ENCODE measurements at regions not wholly inside any gene's neighbourhood (a gene's known extent, or its start where the extent isn't known, plus 50 kb on each side); places are given as distances from the start of the nearest gene placed in this dataset.

- Histone ChIP-seq H3K27ac (no peak overlapping the region), H3K4me1 (ENCODE audit: low read depth) (no peaks in the 10 kb centered on the region), H3K4me3 (no peak overlapping the region), H3K36me3 (no peaks in the 10 kb centered on the region), H3K27me3 (peaks cover 5% of the 10 kb centered on the region), H3K9me3 (ENCODE audit: low read depth) (no peaks in the 10 kb centered on the region)
- no peak for TF ChIP-seq CTCF (IDR thresholded peaks at IDR 0.05; ENCODE audit: low read depth, low read length)
- DNase-seq (ENCODE audit: low read depth in 1 of 2, low spot score in 1 of 2) = no peak
Observed at GRCh38 chr1:38686167-38686926, 173.2 kb downstream of the RRAGC start.

- H3K4me3 ChIP-seq = no peak overlapping the region
- H3K27ac ChIP-seq = no peak overlapping the region
- DNase-seq (ENCODE audit: low read depth in 1 of 2, low spot score in 1 of 2) = no peak
- no peaks in the 10 kb centered on the region for H3K36me3 ChIP-seq
- TF ChIP-seq CTCF (IDR thresholded peaks at IDR 0.05; ENCODE audit: low read depth, low read length) = no peak
- no peaks in the 10 kb centered on the region for H3K4me1 ChIP-seq (ENCODE audit: low read depth)
- peaks cover 5% of the 10 kb centered on the region for H3K27me3 ChIP-seq
- H3K9me3 ChIP-seq (ENCODE audit: low read depth) = no peaks in the 10 kb centered on the region
Observed at GRCh38 chr1:38685388-38685787, 174.2 kb downstream of the RRAGC start.

- Histone ChIP-seq H3K9me3 (ENCODE audit: low read depth) (no peaks in the 10 kb centered on the region), H3K36me3 (no peaks in the 10 kb centered on the region), H3K27me3 (no peaks in the 10 kb centered on the region), H3K27ac (no peak overlapping the region), H3K4me1 (ENCODE audit: low read depth) (no peaks in the 10 kb centered on the region), H3K4me3 (no peak overlapping the region)
- peak; percentile 19 to 70 for DNase-seq (ENCODE audit: low read depth in 1 of 2, low spot score in 1 of 2)
- TF ChIP-seq CTCF (IDR thresholded peaks at IDR 0.05; ENCODE audit: low read depth, low read length) = no peak
Observed at GRCh38 chr1:38680801-38681510, 178.6 kb downstream of the RRAGC start.

- Histone ChIP-seq H3K9me3 (ENCODE audit: low read depth) (no peaks in the 10 kb centered on the region), H3K4me3 (no peak overlapping the region), H3K4me1 (ENCODE audit: low read depth) (no peaks in the 10 kb centered on the region), H3K27ac (no peak overlapping the region), H3K27me3 (no peaks in the 10 kb centered on the region), H3K36me3 (no peaks in the 10 kb centered on the region)
- DNase-seq (ENCODE audit: low read depth in 1 of 2, low spot score in 1 of 2) = no peak
- TF ChIP-seq CTCF (IDR thresholded peaks at IDR 0.05; ENCODE audit: low read depth, low read length) = no peak
Observed at GRCh38 chr1:38677756-38678155, 181.8 kb downstream of the RRAGC start.

GRCh38 chr1:38677311-38677710, 182.3 kb downstream of the RRAGC start:
- Histone ChIP-seq H3K36me3 (no peaks in the 10 kb centered on the region), H3K27ac (no peak overlapping the region), H3K9me3 (ENCODE audit: low read depth) (no peaks in the 10 kb centered on the region), H3K4me3 (no peak overlapping the region), H3K27me3 (no peaks in the 10 kb centered on the region), H3K4me1 (ENCODE audit: low read depth) (no peaks in the 10 kb centered on the region)
- no peak for DNase-seq (ENCODE audit: low read depth in 1 of 2, low spot score in 1 of 2)
- no peak for TF ChIP-seq CTCF (IDR thresholded peaks at IDR 0.05; ENCODE audit: low read depth, low read length)

Measured in cardiac muscle cell (in vitro differentiated cells and primary cell).